Activated CD4-positive, alpha-beta T cell treated with anti-CD3 and anti-CD28 coated beads, Interleukin-2, amount 50 U/mL, for 4 hours (primary cell): ENCODE measurements at regions not wholly inside any gene's neighbourhood (a gene's known extent, or its start where the extent isn't known, plus 50 kb on each side); places are given as distances from the start of the nearest gene placed in this dataset.
"Not testable (repeated sequence)": the region's sequence is repeated elsewhere in the genome, so short reads cannot be mapped to it uniquely, and the experiment has no call there.

Experiments used
- DNase-seq, 2 experiments: peaks; one replicate each; pipeline ENCODE4 v3.0.0-alpha.2; 2020

- no peak for DNase-seq
Measured at GRCh38 chr14:38973083-38973700, 129.8 kb downstream of the SEC23A start.

GRCh38 chr14:38972511-38972910 is 130.5 kb downstream of the SEC23A start:
- DNase-seq = no peak

DNA sequence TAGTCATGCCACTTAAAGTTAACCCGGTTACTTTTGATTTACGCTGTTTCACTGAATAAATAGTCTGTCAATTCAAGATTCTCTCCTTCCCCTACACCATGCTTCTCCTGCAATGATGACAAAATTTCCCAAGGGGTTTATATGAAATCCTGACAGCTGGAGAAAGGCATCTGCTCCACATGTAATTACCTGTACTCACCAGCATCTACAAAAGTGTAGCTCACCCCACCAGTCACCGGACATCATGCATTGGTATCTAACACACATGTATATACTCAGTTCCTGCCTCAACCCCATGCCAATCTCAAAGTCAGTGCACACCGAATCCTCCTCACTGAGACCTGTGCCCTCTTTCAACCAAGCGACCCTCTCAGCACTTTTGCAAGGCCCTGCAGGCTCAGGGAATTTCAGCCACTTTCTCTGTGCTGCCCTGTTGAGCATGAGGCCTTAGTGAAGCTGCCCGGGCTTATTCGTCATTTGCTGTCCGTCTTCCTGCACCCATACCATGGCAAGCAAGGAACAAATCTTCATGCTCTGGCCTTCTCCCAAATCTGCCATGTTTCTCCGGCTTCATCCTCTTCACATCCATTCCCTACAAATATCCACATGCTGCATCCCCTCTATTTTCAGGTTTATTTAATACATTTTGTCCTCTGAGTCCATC is 131.6 kb downstream of the SEC23A start:
- DNase-seq = no peak

GRCh38 chr14:38964630-38965029 is 138.4 kb downstream of the SEC23A start:
- no peak for DNase-seq

DNA sequence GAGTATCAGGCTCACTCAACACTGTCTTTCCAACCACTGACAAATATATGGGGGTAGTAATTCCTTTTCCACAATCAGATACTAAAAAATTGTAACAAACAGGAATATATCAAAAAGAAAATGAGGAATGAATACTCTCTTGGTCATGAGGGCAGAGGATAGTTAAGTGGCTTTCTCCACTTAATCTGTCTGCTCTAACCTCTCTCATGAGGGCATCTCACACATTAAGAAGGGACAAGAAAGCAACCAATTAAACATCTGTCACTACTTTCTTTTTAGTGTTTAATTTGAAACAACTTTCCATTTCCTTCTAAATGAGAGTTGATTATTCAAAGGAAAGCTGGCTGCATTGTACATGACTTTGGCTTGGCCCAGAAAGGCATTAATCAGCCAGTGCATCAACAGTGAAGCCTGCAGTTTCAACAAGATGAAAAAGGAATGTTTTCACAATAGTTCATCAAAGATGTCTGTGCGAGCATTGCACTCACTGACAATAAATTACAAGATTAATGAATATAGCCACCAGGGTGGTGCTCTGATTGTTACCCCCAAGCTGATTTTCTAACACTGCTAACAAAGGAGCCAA is 142.0 kb downstream of the SEC23A start:
- DNase-seq = no peak

DNA sequence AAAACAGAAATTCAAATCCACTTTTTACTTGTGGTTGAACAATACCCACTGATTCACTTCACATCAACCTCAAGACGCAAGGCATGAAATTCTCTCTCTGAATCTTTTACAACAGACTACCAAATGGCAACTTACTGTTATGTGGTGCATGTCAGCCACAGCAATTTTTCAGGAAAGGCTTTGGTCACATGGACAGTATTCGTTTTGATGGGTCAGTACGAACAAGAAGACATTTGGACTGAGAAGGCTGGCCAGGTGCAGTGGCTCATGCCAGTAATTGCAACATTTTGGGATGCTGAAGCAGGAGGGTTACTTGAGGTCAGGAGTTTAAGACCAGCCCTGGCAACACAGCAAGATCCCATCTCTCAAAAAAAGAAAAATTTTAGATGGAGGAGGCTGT is 144.0 kb downstream of the SEC23A start:
- DNase-seq = no peak

- no peak for DNase-seq
Measured at GRCh38 chr14:38958589-38958988, 144.4 kb downstream of the SEC23A start.

DNA sequence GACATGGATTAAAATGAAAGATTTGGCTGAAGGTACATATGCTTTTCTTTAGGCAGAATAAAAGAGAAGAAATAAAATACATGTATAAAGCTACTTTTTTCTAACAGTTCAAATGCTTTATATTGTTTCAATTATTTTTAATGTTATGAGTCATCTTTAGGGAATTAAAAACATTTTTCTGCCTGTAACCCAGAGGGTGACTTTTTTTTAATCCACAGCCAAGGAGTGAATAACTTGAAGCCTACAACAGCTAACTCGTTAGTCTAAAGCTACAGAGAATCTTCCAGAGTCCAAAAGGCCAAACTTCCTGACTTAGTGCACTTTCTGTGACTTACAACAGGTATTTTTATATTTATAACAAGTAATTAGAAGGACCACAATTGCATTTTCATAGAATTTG is 151.6 kb downstream of the SEC23A start:
- no peak for DNase-seq

DNA sequence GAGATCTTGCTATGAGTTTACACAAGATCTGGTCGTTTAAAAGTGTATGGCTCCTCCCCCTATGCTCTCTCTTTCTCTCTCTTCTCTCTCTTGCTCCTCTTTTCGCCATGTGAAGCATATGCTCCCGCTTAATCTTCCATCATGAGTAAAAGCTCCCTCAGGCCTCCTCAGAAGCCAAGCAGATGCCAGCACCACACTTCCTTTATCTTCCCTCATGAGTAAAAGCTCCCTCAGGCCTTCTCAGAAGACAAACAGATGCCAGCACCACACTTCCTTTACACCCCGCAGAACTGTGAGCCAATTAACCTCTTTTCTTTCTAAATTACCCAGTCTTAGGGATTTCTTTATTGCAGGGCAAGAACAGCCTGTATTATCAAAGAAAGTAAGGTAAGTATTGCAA is 152.4 kb downstream of the SEC23A start:
- DNase-seq = no peak

DNA sequence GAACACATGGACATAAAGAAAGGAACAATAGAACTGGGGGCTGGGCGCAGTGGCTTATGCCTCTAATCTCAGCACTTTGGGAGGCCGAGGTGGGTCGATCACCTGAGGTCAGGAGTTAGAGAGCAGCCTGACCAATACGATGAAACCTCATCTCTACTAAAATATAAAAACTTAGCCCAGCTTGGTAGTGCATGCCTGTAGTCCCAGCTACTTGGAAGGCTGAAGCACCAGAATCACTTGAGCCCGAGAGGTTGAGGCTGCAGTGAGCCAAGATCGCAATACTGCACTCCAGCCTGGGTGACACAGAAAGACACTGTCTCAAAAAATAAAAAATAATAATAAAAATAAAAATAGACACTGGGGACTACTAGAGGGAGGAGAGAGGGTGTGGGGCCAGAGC is 154.5 kb downstream of the SEC23A start:
- no peak for DNase-seq

- no peak for DNase-seq
Measured at GRCh38 chr14:38948171-38948570, 154.9 kb downstream of the SEC23A start.

GRCh38 chr14:38947343-38947742 is 155.7 kb downstream of the SEC23A start:
- DNase-seq = no peak

GRCh38 chr14:38944691-38945090 is 158.3 kb downstream of the SEC23A start:
- no peak for DNase-seq

- DNase-seq = no peak
Measured at GRCh38 chr14:38941488-38941887, 161.5 kb downstream of the SEC23A start.

GRCh38 chr14:38932653-38933000 is 170.4 kb downstream of the SEC23A start:
- DNase-seq = not testable (repeated sequence)

- DNase-seq = no peak
Measured at GRCh38 chr14:38931969-38932652, 170.9 kb downstream of the SEC23A start.

GRCh38 chr14:38930898-38931297 is 172.1 kb downstream of the SEC23A start:
- DNase-seq = no peak

- DNase-seq = no peak
Measured at GRCh38 chr14:38930022-38930421, 173.0 kb downstream of the SEC23A start.

DNA sequence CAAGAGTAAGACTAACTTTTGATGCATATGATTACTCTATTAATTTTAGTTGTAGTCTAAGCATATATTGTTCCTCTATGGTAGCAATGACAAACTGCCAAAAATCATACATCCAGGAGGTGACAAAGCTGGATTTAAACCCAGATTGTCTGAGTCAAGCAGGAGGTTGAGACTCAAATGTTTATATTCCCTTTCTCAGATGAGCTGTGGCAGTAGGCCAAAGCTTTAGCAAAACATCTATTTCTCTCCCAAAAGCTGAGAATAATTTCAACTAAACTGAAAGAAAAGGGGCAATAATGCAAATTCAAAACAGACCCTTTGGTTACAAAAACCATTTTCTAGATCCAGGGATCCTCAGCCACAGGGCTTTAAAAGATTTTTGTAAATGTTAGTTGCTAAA is 173.6 kb downstream of the SEC23A start:
- no peak for DNase-seq

GRCh38 chr14:38921893-38922292 is 181.1 kb downstream of the SEC23A start:
- not testable (repeated sequence) for DNase-seq

DNA sequence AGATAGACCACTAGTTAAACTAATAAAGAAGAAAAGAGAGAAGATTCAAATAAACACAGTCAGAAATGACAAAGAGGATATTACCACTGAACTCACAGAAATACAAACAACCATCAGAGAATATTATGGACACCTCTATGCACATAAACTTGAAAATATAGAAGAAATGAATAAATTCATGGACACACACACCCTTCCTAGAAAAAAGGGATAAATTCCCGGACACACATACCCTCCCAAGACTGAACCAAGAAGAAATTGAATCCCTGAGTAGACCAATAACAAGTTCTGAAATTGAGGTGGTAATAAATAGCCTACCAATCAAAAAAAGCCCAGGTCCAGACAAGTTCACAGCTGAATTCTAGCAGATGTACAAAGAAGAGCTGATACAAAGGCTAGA is 187.9 kb downstream of the SEC23A start:
- no peak for DNase-seq

- no peak for DNase-seq
Measured at GRCh38 chr14:38910092-38910491, 192.9 kb downstream of the SEC23A start.

DNA sequence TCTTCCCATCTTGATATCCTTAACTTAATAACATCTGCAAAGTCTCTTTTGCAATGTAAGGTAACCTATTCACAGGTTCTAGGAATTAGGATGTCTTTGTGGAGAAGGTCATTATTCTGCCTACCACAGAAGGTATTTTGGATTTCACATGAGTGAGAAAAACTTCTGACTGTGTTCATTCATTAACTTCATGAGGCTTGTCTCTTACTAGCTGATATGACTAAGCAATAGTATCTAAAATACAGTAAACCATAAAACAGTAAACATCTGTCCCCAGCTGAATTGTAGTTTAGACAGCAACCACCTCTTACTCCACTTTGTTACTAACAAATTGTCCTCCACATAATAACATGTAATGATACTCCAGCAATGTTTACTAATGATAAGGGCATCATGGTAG is 198.1 kb downstream of the SEC23A start:
- no peak for DNase-seq

GRCh38 chr14:38901791-38902190 is 201.2 kb downstream of the SEC23A start:
- no peak for DNase-seq
